ENCODE measurements at regions not wholly inside any gene's neighbourhood (a gene's known extent, or its start where the extent isn't known, plus 50 kb on each side); places are given as distances from the start of the nearest gene placed in this dataset. TPM values are rescaled to one million over a fixed set of nuclear protein-coding genes. Genes with fewer than 3 reads are reported as not detected.

DNA sequence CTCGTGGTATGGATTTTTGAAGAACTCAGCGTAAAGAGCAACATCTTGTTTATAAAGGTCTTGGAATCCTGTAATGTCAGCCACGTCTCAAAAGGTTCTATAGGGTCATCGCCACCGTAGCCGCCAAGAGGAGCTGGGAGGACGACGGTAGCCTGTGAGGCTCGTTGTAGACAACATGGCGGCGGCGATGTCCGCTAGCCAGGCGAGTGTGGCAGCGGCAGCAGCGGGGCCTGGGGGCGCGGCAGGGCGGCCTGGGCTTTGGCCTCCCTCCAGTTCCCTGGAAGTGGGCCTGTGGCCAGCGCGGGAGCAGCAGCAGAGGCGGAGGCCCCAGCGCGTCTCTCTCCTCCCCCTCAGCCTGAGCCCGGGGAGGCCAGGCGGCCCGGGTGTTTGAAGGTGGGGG is 143.5 kb upstream of the PBDC1 start:
- Histone ChIP-seq H3K27me3 (no peaks in the 10 kb centered on the region), H3K9me3 (no peaks in the 10 kb centered on the region), H3K4me1 (no peaks in the 10 kb centered on the region), H3K27ac (no peak overlapping the region), H3K4me3 (no peak overlapping the region), H3K36me3 (no peaks in the 10 kb centered on the region)
- no peak for DNase-seq
- TF ChIP-seq, protein P1, sequence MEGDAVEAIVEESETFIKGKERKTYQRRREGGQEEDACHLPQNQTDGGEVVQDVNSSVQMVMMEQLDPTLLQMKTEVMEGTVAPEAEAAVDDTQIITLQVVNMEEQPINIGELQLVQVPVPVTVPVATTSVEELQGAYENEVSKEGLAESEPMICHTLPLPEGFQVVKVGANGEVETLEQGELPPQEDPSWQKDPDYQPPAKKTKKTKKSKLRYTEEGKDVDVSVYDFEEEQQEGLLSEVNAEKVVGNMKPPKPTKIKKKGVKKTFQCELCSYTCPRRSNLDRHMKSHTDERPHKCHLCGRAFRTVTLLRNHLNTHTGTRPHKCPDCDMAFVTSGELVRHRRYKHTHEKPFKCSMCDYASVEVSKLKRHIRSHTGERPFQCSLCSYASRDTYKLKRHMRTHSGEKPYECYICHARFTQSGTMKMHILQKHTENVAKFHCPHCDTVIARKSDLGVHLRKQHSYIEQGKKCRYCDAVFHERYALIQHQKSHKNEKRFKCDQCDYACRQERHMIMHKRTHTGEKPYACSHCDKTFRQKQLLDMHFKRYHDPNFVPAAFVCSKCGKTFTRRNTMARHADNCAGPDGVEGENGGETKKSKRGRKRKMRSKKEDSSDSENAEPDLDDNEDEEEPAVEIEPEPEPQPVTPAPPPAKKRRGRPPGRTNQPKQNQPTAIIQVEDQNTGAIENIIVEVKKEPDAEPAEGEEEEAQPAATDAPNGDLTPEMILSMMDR (IDR thresholded peaks at IDR 0.05) = no peak
- no peak for TF ChIP-seq POLR2A (IDR thresholded peaks at IDR 0.05)
- intact Hi-C loops (cut with DNase I; ENCODE audit: low total_unique reads) = no loop called here

DNA sequence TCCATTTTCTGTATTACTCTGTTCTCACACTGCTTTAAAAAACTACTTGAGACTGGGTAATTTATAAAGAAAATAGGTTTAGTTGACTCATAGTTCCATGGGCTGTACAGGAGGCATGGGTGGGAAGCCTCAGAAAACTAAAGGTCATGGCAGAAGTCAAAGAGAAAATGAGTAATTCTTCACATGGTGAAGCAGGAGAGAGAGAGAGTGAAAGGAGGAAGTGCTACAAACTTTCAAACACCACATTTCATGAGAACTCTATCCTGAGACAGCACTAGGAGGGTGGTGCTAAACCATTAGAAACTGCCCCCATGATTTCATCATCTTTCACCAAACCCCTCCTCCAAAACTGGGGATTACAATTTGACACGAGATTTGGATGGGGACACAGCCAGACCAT is 108.0 kb upstream of the PBDC1 start:
- Histone ChIP-seq H3K4me3 (no peak overlapping the region), H3K27ac (no peak overlapping the region), H3K36me3 (no peaks in the 10 kb centered on the region), H3K4me1 (no peaks in the 10 kb centered on the region), H3K9me3 (no peaks in the 10 kb centered on the region), H3K27me3 (no peaks in the 10 kb centered on the region)
- DNase-seq = no peak
- TF ChIP-seq, protein P1 (IDR thresholded peaks at IDR 0.05) = no peak
- no peak for TF ChIP-seq POLR2A (IDR thresholded peaks at IDR 0.05)
- intact Hi-C loops (cut with DNase I; ENCODE audit: low total_unique reads) = no loop called here

DNA sequence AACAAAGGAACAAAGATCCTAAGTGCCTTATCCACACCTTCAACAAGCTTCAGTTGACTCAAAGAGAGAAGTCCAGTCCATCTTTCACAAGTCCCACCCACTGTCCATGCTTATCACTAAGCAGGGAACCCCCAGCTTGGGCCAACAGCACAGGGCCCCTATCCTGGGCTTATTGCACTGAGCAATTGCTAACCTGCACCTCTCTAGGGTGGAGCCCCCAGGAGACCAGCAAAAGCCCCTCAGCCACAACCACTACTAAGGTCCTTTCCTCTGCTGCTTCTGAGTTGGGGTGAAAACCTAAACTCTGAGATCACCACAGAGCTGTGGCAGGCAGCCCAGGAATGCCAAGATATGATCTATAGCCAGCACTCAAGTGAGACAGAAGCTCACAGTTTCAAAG is 96.7 kb upstream of the PBDC1 start:
- intact Hi-C loops (cut with DNase I; ENCODE audit: low total_unique reads) = no loop called here
- TF ChIP-seq, protein P1 (IDR thresholded peaks at IDR 0.05) = no peak
- no peak for TF ChIP-seq POLR2A (IDR thresholded peaks at IDR 0.05)
- DNase-seq = no peak
- no peaks in the 10 kb centered on the region for H3K4me1 ChIP-seq
- H3K4me3 ChIP-seq = no peak overlapping the region
- H3K9me3 ChIP-seq = no peaks in the 10 kb centered on the region
- no peak overlapping the region for H3K27ac ChIP-seq
- H3K27me3 ChIP-seq = peaks cover 0 to 4% of the 10 kb centered on the region in 2 donors
- H3K36me3 ChIP-seq = no peaks in the 10 kb centered on the region

DNA sequence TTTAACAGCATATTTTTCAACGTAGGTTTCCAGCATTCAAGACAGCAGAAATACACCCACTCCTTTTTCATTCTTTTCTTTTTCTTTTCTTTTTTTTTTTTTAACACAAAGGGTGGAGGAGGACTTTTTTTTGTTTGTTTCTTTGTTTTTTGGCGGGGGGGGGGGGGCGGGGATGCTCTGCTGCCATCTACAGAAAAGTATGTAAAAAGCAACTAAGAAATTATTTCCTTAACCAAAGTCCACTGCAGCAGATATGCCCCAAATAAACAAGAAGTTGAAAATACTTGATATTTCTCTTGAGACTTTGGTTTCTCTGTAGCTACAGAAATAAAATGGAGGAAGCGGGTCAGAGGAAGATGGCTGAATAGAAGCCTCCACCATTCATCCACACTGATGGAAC is 63.2 kb upstream of the PBDC1 start:
- intact Hi-C loops (cut with DNase I; ENCODE audit: low total_unique reads) = no loop called here
- H3K36me3 ChIP-seq = no peaks in the 10 kb centered on the region
- H3K27me3 ChIP-seq = peaks cover 0 to 15% of the 10 kb centered on the region in 2 donors
- no peak overlapping the region for H3K4me3 ChIP-seq
- TF ChIP-seq, protein P1 (IDR thresholded peaks at IDR 0.05) = no peak
- no peak for DNase-seq
- no peaks in the 10 kb centered on the region for H3K4me1 ChIP-seq
- no peak overlapping the region for H3K27ac ChIP-seq
- H3K9me3 ChIP-seq = no peaks in the 10 kb centered on the region

Small RNAs in the stretch of these regions (small RNA-seq; reads per million reads assigned to genes)
- not detected for gene AL451105.1

Measured in uterus (tissue), 3 donors.